ENCODE measurements at regions not wholly inside any gene's neighbourhood (a gene's known extent, or its start where the extent isn't known, plus 50 kb on each side); places are given as distances from the start of the nearest gene placed in this dataset.
"Not testable (repeated sequence)": the region's sequence is repeated elsewhere in the genome, so short reads cannot be mapped to it uniquely, and the experiment has no call there.

- DNase-seq, result not testable (repeated sequence)
Measured at GRCh38 chr11:71723991-71724390, 109.0 kb upstream of the DEFB108B start.

DNA sequence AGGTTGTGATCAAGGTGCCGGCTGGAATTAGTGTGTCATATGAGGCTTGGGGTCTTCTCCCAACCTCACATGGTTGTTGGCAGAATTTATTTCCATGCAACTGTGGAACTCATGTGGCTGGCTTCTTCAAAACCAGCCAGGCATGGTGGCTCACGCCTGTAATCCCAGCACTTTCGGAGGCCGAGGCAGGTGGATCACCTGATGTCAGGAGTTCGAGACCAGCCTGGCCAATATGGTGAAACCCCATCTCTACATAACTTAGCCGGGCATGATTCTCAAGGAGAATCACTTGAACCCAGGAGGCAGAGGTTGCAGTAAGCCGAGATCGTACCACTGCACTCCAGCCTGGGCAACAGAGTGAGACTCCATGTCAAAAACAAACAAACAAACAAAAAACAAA lies 102.3 kb upstream of the DEFB108B start:
- DNase-seq, result not testable (repeated sequence)

GRCh38 chr11:71734368-71734767 lies 98.6 kb upstream of the DEFB108B start:
- DNase-seq, result not testable (repeated sequence)

GRCh38 chr11:71738317-71738716 lies 94.7 kb upstream of the DEFB108B start:
- not testable (repeated sequence) for DNase-seq

- DNase-seq, result not testable (repeated sequence)
Measured at GRCh38 chr11:71743385-71743784, 89.6 kb upstream of the DEFB108B start.

DNA sequence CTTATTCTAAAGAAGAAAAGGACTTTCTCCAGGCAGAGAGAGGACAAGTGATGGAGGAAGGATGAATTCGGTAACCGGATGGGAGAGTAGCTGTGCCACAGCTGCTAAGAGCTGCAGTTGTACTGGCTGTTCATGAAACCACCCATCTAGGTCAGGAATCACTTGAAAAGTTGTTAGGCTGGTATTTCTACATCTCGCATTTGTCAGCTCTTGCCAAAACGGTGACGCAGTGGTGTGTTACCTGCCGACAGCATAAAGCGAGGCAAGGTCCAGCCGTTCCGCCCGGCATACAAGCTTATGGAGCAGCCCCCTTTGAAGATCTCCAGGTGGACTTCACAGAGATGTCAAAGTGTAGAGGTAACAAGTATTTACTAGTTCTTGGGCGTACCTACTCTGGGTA lies 87.3 kb upstream of the DEFB108B start:
- not testable (repeated sequence) for DNase-seq

DNA sequence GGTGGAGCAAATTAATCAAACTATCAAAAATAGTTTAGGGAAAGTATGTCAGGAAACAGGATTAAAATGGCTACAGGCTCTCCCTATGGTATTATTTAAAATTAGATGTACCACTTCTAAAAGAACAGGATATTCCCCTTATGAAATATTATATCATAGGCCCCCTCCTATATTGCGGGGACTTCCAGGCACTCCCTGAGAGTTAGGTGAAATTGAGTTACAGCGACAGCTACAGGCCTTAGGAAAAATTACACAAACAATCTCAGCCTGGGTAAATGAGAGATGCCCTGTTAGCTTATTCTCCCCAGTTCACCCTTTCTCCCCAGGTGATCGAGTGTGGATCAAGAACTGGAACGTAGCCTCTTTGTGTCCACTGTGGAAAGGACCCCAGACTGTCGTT lies 86.7 kb upstream of the DEFB108B start:
- DNase-seq, result not testable (repeated sequence)

GRCh38 chr11:71748965-71749620 lies 83.9 kb upstream of the DEFB108B start:
- DNase-seq, result not testable (repeated sequence)

DNA sequence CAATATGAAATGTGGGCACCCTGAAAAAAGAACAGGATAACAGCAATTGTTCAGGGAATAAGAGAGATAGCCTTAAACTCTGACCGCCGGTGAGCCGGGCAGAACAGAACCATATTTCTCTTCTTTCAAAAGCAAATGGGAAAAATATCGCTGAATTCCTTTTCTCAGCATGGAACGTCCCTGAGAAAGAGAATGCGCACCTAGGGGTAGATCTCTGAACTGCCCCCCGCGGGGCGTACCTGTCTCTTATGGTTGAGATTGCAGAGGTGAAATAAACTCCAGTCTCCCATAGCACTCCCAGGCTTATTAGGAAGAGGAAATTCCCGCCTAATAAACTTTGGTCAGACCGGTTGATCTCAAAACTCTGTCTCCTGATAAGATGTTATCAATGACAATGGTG lies 82.1 kb upstream of the DEFB108B start:
- not testable (repeated sequence) for DNase-seq

- not testable (repeated sequence) for DNase-seq
Measured at GRCh38 chr11:71764695-71765491, 68.1 kb upstream of the DEFB108B start.

GRCh38 chr11:71767016-71767415 lies 66.0 kb upstream of the DEFB108B start:
- DNase-seq, result not testable (repeated sequence)

GRCh38 chr11:71772193-71772592 lies 60.8 kb upstream of the DEFB108B start:
- not testable (repeated sequence) for DNase-seq

DNA sequence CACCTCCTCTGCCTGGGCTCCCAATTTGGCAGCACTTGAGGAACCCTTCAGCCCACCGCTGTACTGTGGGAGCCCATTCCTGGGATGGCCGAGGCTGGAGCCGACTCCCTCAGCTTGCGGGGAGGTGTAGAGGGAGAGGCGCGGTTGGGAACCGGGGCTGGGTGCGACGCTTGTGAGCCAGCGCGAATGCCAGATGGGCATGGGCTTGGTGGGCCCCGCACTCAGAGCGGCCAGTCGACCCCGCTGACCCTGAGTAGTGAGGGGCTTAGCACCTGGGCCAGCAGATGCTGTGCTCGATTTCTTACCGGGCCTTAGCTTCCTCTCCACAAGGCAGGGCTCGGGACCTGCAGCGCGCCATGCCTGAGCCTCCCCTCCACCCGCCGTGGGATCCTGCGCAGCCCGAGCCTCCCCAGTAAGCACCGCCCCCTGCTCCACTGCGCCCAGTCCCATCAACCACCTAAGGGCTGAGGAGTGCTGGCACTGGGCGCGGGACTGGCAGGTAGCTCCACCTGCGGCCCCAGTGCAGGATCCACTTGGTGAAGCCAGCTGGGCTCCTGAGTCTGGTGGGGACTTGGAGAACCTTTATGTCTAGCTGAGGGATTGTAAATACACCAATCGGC lies 58.3 kb upstream of the DEFB108B start:
- no peak for DNase-seq

DNA sequence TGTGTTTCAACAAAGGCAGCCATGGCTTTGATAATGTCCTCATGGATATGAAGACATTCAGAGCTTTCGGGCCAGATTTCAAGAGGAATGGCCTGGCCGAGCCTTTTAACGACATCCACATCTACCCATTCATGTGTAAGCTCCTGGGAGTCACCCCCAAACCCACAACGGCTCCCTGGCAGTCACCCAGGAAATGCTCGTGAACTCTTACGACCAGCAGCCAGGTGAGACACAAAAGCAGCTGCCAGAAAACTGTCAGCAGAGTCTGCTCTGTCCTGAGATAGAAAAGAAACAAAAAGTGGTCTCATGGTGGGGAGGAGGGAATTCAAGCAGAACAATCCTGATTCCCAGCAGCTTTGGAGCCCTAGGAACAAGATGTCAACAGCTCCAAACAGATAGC lies 52.9 kb upstream of the DEFB108B start:
- not testable (repeated sequence) for DNase-seq

DNA sequence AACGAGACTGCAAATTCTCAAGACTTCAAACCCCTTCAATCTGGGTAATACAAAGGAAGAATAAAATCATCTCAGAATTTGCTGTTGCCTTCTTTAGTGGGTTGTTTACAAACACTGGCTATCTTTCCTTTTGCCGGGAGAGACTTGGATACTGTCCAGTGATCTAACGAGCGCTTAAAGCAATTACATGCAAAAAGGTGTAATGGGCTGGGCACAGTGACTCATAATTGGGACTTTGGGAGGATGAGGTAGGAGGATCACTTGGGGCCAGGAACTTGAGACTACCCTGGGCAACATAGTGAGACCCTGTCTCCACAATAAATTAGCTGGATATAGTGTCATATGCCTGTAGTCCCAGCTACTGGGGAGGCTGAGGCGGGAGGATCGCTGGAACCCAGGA lies 52.2 kb upstream of the DEFB108B start:
- not testable (repeated sequence) for DNase-seq

DNA sequence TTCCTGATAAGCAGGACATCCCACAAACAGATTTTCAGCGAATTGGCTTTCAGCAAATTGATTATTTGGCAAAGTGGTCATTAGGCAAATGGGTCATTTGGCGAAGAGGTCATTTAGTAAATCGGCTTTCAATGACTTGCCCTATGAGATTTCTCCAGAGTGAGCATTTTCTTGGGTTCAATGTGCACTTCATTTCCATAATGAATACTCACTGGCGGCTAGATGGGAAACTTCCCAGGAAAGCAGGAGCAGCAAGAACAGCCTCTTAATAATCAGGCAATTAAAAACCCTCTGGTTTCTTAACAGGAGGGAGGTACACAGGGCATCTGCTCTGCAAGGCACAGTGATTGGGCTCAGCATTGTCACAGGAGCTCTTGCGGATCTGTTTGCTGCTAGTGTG lies 51.5 kb upstream of the DEFB108B start:
- DNase-seq, result not testable (repeated sequence)

DNA sequence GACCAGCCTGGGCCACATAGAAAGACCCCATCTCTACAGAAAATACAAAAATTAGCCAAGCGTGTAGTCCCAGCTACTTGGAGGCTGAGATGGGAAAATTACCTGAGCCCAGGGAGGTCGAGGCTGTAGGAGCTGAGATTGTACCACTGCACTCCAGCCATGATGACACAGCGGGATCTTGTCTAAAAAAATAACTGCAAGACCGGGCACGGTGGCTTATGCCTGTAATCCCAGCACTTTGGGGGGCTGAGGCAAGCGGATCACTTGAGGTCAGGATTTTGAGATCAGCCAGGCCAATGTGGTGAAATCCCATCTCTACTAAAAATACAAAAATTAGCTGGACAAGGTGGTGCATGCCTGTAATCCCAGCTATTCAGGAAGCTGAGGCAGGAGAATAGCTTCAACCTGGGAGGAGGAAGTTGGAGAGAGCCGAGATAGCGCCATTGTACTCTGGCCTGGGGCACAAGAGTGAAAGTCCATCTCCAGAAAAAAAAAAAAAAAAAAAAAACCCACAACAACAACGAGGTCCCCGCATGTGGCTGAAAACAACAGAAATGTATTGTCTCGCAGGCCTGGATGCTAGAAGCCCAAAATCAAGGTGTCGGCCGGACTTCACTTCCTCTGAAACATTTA lies 50.7 kb upstream of the DEFB108B start:
- DNase-seq, result not testable (repeated sequence)

DNA sequence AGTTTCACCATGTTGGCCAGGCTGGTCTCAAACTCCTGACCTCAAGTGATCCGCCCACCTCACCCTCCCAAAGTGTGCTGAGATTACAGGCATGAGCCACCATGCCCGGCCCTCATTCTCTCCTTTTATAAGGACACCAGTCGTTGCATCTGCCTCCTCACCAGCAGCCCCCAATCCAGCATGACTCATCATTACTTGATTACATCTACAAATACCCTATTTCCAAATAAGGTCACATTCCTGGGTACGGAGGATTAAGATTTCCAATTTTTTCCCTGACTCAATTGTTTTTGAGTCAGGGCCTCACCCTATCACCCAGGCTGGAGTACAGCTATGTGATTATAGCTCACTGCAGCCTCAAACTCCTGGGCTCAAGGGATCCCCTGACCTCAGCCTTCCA lies 49.8 kb upstream of the DEFB108B start:
- not testable (repeated sequence) for DNase-seq
